Uterus (tissue), 3 donors: ENCODE measurements at regions not wholly inside any gene's neighbourhood (a gene's known extent, or its start where the extent isn't known, plus 50 kb on each side); places are given as distances from the start of the nearest gene placed in this dataset.
A peak's percentile ranks its signal among the peaks of the same experiment; 100 is the strongest.

Experiments
- DNase-seq, 2 donors: peaks; one replicate each; pipeline ENCODE4 v3.0.0-alpha.2; 2019 to 2020
- H3K27ac ChIP-seq, 2 donors: fragments of 200-600 bp; sonication (generic); 1 replicate in 1 of 2; 2 replicates in 1 of 2; pipeline ENCODE4 v1.5.1; 2016 to 2018
- H3K27me3 ChIP-seq, 2 donors: fragments of 200-600 bp; sonication (generic); one replicate each; pipeline ENCODE4 v1.5.1; 2018 to 2019; ENCODE audit warnings: control low read depth in 1 of 2
- H3K36me3 ChIP-seq, 2 donors: fragments of 200-600 bp; sonication (generic); one replicate each; pipeline ENCODE4 v1.5.1; 2019; ENCODE audit warnings: control low read depth in 1 of 2
- H3K4me1 ChIP-seq, 2 donors: fragments of 200-600 bp; sonication (generic); one replicate each; pipeline ENCODE4 v1.5.1; 2018 to 2019; ENCODE audit warnings: control low read depth in 1 of 2
- H3K4me3 ChIP-seq, 2 donors: fragments of 200-600 bp; sonication (generic); 1 replicate in 1 of 2; 2 replicates in 1 of 2; pipeline ENCODE4 v1.5.1; 2018 to 2019; ENCODE audit warnings: mild to moderate bottlenecking in 1 of 2
- H3K9me3 ChIP-seq, 2 donors: fragments of 200-600 bp; sonication (generic); one replicate each; pipeline ENCODE4 v1.5.1; 2019; ENCODE audit warnings: control low read depth in 1 of 2
- CTCF ChIP-seq, 4 experiments: fragments of 200-600 bp in 2 of 4; fragments of 450-650 bp in 2 of 4; sonication (generic) in 2 of 4; IDR thresholded peaks; one replicate each; pipeline ENCODE4 v1.5.1; 2016 to 2019; ENCODE audit warnings: antibody characterized with exemption in 4 of 4, mild to moderate bottlenecking in 2 of 4, moderate library complexity in 1 of 4
- POLR2A ChIP-seq, 2 donors: fragments of 450-650 bp; IDR thresholded peaks; one replicate each; pipeline ENCODE4 v1.6.1; 2016; ENCODE audit warnings: antibody characterized with exemption in 2 of 2, mild to moderate bottlenecking in 1 of 2, moderate library complexity in 1 of 2
- intact Hi-C: fragments of 100-400 bp; cut with DNase I; formaldehyde crosslinking; loops from one replicate; pipeline ENCODE4 v1.15.1; 2023; ENCODE audit warnings: low total_unique reads
- donor health status: DM: yes; HTN: yes; CAD: no.

DNA sequence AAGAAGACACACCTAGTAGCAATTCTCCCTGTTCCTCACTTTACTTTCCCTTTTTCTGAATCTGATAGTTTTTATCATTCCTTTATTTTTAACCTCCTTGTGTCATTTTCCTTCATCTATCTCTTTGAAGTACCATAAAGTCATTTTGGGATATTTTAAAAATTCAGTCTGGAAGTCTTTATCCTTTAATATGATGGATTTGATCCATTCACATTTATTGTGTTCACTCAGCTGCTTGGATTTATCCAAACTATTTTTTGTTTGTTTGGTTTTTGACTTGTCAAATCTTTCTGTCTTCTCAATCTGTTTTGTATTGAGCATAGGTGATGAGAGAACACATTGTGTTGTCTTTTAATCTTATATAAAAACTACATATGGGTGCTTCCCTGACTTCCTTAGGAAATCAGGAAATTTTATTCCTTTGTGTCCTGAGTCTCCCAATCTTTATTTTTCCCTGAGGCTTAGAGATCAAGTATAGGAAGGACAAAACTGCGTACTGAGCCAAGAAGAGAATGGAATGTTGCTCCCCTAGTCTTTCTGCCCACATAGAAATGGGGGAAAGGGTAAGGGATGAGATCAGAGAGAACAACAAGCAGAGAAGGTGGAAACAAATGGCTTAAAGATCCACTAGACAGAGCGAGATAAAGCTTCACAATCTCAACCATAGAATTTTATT is 132.7 kb upstream of the HABP2 start:
- Histone ChIP-seq H3K9me3 (peaks cover 0 to 5% of the 10 kb centered on the region in 2 donors), H3K27ac (no peak overlapping the region), H3K4me3 (no peak overlapping the region), H3K36me3 (no peaks in the 10 kb centered on the region), H3K27me3 (no peaks in the 10 kb centered on the region), H3K4me1 (no peaks in the 10 kb centered on the region)
- TF ChIP-seq CTCF (IDR thresholded peaks at IDR 0.05) (no peak), POLR2A (IDR thresholded peaks at IDR 0.05) (no peak)
- intact Hi-C loops = no loop called here
- no peak for DNase-seq

DNA sequence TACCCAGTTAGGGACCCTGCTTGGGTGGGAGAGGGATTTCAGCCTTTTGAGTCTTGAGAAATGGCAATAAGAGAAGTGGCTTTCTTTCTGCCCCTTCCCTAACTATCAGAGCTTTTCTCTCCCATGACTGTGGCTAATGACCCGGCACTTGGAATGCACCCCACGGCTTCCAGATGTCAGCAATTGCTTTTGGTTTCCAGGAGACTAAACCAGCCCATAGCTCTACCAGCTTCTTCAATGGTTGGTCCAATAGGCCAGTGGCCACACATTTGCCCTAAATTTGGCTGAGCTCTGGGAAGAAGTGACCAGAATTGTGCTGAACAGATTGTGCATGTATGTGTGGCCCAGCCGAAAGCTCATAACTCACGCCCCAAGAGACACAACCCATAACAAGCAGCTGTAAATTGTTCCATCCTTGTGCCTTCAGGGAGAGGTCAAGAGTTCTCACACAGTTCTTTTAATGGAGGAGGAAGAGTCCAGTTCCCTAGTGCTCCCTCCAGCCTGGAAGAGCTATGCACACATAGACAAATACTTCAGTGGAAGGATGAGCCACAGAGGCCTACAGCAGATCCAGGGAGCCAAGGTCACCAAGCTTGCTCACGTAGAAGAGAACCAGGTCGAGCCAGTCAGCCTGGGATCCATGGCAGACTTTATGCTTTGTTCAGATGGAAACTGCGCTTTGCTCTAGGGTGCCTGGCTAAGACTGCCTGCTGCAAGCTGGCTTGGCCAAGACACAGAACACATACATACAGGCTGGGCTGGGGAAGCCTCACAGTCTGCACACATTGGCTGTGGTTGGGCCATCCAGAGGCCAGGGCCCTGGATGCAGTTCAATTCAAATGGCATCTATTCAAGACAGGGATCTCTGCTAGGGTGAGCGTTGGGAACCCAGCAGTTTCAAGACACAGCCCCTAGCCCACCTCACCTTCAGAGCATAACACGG is 131.8 kb upstream of the HABP2 start:
- TF ChIP-seq CTCF (IDR thresholded peaks at IDR 0.05) (no peak), POLR2A (IDR thresholded peaks at IDR 0.05) (no peak)
- Histone ChIP-seq H3K9me3 (peaks cover 0 to 5% of the 10 kb centered on the region in 2 donors), H3K4me3 (no peak overlapping the region), H3K36me3 (no peaks in the 10 kb centered on the region), H3K4me1 (no peaks in the 10 kb centered on the region), H3K27me3 (no peaks in the 10 kb centered on the region), H3K27ac (no peak overlapping the region)
- DNase-seq = no peak
- intact Hi-C loops = no loop called here

- TF ChIP-seq CTCF (IDR thresholded peaks at IDR 0.05) = no peak
- no peak for TF ChIP-seq POLR2A (IDR thresholded peaks at IDR 0.05)
- intact Hi-C loops = no loop called here
- Histone ChIP-seq H3K4me1 (no peaks in the 10 kb centered on the region), H3K27ac (no peak overlapping the region), H3K36me3 (no peaks in the 10 kb centered on the region), H3K27me3 (no peaks in the 10 kb centered on the region), H3K4me3 (no peak overlapping the region), H3K9me3 (peaks cover 0 to 5% of the 10 kb centered on the region in 2 donors)
- DNase-seq = no peak
Measured at GRCh38 chr10:113422371-113422770, 130.5 kb upstream of the HABP2 start.

DNA sequence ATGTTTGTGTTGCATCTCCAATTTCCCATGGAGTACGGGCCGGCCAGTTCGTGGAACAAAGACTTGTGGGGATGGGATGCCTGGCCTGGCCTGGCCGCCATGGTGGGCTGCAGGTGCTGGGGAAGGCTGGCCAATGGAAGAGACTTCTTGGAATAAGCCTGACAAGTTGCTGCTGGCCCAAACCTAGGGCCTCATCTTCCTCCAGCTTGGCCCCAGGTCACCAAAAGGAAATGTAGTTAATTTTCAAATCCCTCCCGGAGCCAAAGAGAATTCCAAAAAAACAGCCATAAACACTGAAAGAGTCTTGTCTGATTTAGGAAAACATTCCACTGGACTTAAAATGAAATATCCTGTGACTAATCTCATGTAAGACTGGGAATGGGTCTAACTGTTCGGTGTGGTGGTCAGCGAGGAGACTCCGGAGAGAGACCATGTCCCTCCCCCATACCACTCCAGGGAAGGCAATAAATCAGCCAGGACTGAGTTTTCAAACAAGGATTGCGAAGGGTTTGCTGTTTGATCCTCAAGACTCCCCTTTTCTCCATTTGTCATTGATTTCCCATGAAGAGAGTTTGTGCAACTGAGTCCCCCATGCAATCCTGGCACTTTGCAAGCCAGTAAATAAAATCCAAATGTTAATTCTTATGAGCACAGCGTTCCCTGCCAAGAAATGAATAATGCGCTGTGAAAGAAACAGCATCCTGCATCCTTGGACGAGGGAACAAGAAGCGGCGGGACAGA is 128.7 kb upstream of the HABP2 start:
- no peaks in the 10 kb centered on the region for H3K36me3 ChIP-seq
- no peaks in the 10 kb centered on the region for H3K4me1 ChIP-seq
- DNase-seq = peak; percentile 61 to 68
- no peak overlapping the region for H3K4me3 ChIP-seq
- H3K27ac ChIP-seq = peak overlapping the region; percentile 14 to 41
- no peak for TF ChIP-seq CTCF (IDR thresholded peaks at IDR 0.05)
- TF ChIP-seq POLR2A (IDR thresholded peaks at IDR 0.05) = no peak
- H3K27me3 ChIP-seq = no peaks in the 10 kb centered on the region
- intact Hi-C loops = no loop called here
- H3K9me3 ChIP-seq = peaks cover 0 to 5% of the 10 kb centered on the region in 2 donors
